PC-9 (cell line): ENCODE measurements at regions not wholly inside any gene's neighbourhood (a gene's known extent, or its start where the extent isn't known, plus 50 kb on each side); places are given as distances from the start of the nearest gene placed in this dataset.

Experiments used
- EZH2 ChIP-seq: fragments of 200-600 bp; sonication (generic); IDR thresholded peaks from 2 replicates; pipeline ENCODE4 v1.8.0; 2017; ENCODE audit warnings: antibody characterized with exemption, low read depth
- TF ChIP-seq, protein P1 (sequence below): fragments of 200-600 bp; sonication (generic); conservative IDR thresholded peaks from 2 replicates; pipeline ENCODE4 v1.6.1; 2017; ENCODE audit warnings: mixed run types, antibody characterized with exemption, mild to moderate bottlenecking, moderate library complexity

- TF ChIP-seq, protein P1, sequence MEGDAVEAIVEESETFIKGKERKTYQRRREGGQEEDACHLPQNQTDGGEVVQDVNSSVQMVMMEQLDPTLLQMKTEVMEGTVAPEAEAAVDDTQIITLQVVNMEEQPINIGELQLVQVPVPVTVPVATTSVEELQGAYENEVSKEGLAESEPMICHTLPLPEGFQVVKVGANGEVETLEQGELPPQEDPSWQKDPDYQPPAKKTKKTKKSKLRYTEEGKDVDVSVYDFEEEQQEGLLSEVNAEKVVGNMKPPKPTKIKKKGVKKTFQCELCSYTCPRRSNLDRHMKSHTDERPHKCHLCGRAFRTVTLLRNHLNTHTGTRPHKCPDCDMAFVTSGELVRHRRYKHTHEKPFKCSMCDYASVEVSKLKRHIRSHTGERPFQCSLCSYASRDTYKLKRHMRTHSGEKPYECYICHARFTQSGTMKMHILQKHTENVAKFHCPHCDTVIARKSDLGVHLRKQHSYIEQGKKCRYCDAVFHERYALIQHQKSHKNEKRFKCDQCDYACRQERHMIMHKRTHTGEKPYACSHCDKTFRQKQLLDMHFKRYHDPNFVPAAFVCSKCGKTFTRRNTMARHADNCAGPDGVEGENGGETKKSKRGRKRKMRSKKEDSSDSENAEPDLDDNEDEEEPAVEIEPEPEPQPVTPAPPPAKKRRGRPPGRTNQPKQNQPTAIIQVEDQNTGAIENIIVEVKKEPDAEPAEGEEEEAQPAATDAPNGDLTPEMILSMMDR, result no peak
- TF ChIP-seq EZH2, result no peak
Observed at GRCh38 chrX:140053846-140054245, 88.5 kb upstream of the CXorf66 start.
